HG03342 (cell line): ENCODE measurements at regions not wholly inside any gene's neighbourhood (a gene's known extent, or its start where the extent isn't known, plus 50 kb on each side); places are given as distances from the start of the nearest gene placed in this dataset.
A peak's percentile ranks its signal among the peaks of the same experiment; 100 is the strongest.
"Not testable (repeated sequence)": the region's sequence is repeated elsewhere in the genome, so short reads cannot be mapped to it uniquely, and the experiment has no call there.

ENCODE experiments used
- ATAC-seq: cut with Tn5 transposase; IDR thresholded peaks from one replicate; pipeline ENCODE4 v1.9.1; 2021; ENCODE audit warnings: mild to moderate bottlenecking, moderate library complexity; ENCODE audit not compliant: unreplicated experiment

DNA sequence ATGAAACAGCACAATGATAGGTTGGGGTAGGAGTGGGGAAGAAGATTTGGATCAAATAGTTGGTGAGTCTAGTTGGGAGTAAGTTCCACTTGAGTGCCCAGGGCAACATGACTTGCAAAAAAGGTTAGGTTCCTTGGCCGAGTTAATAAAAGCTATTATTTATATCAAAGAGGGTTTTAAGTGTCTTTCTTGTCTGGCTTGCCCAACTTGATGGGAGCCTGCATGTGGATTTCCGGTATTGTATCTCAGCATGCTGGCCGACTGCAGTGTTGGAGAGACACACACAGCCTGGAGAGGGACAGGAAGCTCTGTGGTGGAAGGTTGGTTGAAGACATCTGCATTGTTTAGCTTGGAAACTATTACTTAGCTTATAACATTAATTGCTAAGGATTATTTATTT, 449.5 kb upstream of the TBL1XR1 start:
- no peak for ATAC-seq

GRCh38 chr3:177647341-177647740, 450.1 kb upstream of the TBL1XR1 start:
- ATAC-seq: no peak

- ATAC-seq: no peak
Measured at GRCh38 chr3:177647876-177648275, 450.6 kb upstream of the TBL1XR1 start.

DNA sequence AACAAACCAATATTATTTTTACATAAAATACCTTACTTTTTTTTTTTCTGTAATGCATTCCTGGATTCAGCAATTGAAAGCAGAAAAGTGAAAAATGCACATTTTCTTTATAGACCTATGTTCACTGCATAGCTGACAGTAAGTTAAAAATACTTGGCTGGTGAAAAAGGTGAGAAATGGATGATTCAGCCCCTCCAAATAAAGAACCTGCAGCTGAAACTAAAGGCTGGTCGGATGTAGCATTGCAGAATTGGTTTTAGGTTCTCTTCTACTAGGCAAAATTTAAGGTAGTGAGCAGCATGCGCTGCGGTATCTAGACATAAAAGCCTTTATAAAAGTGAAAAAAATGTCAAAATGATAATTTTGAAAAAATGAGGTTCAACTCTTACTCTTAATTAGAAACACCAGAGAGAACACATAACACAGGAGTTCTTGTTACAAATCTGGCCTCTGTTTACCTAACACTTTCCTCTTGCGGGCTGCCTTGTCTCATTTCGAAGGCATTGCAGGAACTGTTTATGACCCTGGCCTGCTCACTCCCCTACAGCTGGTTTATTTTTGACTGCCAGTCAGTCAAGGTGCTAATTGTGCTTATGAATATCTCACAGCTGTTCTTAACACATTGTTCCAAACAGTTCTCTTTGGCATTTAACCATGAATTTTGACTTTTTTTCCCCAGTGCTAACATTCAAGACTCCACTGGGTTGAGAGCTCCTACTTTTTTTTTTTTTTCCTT, 455.4 kb upstream of the TBL1XR1 start:
- no peak for ATAC-seq

DNA sequence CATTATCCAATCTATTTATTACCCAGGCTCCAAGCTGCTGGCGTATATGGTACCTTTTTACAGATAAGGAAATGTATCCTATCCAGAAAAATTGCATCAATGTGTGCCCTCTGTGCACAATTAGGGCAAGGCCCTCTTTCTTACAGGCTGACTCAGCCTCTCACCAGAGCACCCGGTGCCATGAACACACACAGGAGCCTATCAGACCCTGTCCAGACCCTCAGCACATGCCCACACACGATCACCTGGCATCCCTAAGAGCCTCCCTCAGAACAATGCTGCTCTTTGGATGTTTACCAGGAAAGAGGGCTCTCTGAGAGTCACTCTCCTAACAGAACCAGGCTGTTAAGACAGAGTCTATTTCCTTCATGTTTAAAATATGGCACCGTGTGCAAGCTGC, 460.0 kb upstream of the TBL1XR1 start:
- no peak for ATAC-seq

DNA sequence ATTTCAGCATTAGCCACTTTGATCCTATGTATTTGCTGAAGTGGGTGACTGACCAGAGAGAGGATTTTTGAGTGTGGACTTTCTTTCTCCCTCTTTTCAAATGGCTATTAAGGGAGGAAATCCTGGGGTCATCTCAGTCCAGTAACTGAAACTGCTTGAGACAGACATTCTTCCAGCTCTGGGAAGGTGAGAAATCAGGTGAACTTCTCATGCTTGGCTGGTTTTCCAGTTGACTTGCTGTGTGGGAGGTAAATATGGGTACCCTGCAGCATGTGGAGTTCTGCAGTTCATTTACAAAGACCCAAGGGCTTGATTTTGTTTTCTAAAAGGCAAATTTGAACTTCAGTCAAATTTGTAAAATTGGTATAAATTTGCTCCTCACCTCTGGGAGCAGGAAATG, 461.1 kb upstream of the TBL1XR1 start:
- ATAC-seq: no peak

DNA sequence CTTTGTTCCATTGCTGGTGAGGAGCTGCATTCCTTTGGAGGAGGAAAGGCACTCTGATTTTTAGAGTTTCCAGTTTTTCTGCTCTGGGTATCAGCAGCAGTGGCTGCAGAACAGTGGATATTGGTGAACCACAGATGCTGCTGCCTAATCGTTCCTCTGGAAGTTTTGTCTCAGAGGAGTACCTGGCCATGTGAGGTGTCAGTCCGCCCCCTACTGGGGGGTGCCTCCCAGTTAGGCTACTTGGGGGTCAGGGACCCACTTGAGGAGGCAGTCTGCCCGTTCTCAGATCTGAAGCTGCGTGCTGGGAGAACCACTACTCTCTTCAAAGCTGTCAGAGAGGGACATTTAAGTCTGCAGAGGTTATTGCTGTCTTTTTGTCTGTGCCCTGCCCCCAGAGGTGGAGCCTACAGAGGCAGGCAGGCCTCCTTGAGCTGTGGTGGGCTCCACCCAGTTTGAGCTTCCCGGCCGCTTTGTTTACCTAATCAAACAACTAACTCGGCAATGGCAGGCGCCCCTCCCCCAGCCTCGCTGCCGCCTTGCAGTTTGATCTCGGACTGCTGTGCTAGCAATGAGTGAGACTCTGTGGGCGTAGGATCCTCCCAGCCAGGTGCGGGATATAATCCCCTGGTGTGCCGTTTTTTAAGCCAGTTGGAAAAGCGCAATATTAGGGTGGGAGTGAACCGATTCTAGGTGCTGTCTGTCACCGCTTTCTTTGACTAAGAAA, 467.3 kb upstream of the TBL1XR1 start:
- ATAC-seq: not testable (repeated sequence)

GRCh38 chr3:177665122-177665808, 468.0 kb upstream of the TBL1XR1 start:
- no peak for ATAC-seq

DNA sequence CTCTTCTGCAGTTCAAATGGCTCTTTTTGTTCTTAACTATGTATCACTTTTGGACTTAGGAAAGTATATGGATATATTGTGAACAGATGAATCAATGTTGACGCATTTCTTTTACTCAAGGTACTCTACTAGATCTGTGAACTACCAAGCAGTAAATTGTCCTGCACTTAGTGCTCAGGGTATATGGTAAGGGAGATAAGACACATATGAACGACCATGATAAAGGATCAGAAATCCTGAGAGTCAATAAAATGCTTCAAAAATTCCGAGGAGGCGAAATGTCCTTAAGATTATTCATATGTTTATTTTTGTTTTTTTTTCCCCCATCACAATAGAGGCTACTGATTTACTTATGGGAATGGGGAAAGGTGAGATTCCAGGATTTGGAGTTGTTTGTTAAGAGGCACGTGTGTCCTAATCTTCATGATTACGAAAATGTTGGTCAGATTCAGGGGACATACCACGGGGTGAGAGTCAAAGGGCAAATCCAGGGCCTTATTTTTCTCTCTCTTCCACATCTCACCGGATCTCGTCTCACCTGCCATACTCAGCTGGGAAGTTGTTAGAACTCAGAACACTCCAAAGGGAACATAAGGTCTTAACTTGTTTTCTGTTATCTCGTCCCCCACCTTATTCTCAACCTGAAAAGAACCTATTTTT, 475.1 kb upstream of the TBL1XR1 start:
- no peak for ATAC-seq

DNA sequence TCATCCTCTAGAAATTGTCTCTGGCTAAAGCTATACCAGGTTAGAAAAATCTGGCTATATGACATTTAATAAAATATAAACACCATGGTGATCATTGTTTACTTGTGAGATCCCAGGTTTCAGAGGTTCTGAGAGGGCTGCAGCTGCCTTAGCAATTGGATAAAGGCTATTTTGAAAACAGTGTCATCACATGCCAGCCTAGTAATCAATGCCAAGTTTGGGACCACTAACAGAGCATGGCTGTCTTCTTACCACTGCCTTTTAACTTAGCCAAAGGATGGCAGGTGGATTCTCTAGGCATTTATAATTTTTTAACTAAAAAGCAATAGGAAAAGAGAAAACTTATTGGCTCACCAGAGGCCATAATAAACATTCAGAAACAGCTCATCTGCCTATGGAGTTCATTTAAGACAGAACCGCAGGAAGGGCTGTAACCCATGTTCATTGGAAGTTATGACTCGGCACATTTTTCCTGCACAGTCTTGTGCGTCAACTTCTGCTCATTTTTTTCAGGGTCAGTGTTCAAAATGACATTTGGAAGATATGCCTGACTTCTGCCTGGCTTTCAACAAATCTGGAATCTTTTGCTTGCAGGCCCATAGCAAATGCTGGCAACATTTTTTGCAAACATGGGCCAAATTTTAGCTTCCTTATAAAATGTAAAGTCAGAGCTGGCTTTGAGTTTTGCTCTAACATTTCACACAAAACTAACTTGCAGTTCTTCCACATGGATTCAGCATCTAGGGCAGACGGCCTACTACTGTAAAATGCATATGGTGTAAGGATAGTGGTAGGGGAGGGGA, 476.0 kb upstream of the TBL1XR1 start:
- ATAC-seq: no peak

GRCh38 chr3:177674186-177674585, 476.9 kb upstream of the TBL1XR1 start:
- no peak for ATAC-seq

- no peak for ATAC-seq
Measured at GRCh38 chr3:177676148-177676547, 478.9 kb upstream of the TBL1XR1 start.

- no peak for ATAC-seq
Measured at GRCh38 chr3:177676947-177677587, 479.8 kb upstream of the TBL1XR1 start.

DNA sequence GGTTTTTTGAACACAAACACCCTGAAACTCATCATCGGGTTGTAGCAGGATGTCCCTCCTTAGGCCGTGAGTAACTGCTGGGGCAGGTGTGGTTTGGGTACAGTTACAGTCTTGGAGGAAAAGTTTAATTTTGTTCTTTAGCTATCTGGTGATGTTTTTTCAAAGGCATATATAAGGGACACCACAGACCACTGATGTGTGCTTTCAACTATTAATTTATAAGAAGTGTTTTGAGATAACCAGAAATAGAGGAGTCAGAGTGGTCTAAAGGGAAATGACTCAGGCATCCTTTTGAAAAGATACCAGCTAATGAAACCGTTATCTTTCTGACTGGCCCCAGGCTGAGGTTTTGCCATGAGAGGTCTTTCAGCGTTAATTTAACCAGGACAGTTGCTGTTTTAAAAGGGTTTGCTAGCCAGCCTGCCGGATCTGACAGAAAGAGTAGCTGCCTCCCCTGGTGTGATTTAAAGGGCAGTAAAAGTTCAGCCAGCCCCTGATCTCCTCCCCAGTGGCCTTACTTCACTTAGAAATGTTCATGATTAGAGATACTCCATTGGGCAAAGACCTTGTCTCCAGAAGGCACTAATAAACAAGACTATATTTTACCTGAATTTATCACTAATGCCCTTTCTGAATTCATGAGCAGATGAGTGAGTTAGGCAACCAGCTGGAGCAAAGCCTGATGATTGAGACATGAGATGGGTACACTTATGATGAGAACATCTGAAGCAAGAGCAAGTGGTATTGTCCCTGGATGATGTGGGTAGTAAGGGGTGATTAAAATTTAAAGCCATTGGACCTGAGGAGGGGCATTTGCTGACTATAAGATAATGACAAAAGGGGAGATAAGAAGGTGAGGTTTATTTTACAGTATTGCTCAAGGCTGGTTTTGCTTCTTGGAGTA, 482.5 kb upstream of the TBL1XR1 start:
- ATAC-seq: peak; percentile 64

DNA sequence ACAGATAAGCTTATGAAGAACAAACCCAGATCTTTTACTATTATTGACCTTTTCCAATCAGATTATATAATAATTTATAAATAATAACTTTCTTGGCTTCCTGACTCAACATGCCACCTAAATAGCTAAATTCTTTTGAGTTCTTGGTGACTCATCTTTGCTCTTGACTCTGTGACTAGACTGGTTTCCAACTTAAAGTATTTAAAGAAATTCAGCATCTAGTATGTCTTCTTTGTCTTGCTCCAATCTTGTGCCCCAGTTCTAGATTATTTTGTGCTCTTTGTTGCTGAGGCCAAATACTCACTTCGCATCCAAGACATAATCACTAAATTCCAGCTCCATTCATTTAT, 483.2 kb upstream of the TBL1XR1 start:
- ATAC-seq: no peak

DNA sequence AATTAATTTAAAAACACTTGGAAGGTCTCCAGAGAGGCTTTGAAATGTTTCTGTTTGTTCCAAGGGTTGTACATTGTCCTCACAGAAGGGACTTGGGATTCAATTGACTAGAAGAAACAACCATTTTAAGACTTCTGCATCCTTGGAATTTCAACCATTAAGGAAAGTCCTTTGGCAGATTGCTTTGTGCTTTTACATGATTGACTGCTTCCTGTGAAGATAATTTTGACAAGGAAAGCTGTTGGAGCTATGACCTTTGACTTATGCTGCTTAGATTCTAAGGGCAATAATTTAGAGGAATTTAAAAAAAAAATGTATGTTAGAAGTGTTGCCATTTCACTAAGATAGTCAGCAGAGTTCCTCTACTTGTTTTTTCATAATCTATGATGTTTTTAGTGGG, 483.9 kb upstream of the TBL1XR1 start:
- ATAC-seq: no peak

DNA sequence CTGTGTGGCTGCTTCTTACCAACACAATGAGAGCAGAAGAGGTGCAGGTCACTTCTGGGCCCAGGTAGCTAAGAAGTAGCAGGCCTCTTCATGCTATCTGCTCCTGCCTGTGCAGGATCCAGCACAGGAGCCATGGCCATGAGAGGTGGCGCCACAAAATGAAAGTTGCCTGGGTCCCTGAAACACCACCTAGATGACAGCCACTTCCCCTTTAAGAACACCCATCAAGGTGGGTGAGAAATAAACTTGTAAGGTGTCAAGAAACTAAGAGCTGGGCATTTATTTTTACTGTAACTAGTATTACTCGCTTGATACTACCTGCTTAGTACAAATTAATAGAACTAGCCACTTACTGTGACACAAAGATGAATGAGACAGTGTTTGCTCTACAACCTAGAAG, 484.6 kb upstream of the TBL1XR1 start:
- ATAC-seq: no peak

DNA sequence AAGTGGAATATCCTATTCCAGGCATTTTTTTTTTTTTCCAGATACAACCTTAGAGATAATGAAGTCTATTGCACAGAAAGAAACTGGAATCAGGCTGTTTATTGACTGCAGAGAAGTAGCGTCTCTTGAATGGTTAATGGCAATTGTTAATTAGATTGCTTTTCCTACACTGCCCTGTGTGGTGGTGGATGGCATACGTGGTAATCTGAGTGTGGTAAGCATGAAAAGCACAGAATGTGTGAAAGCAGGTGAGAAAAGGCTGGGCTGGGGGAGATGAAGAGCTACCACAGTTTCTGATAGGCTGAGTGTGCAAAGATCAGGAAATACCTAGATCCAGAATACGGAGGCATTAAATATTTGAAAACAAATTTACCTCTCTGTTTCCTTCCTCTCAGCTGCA, 486.3 kb upstream of the TBL1XR1 start:
- no peak for ATAC-seq

DNA sequence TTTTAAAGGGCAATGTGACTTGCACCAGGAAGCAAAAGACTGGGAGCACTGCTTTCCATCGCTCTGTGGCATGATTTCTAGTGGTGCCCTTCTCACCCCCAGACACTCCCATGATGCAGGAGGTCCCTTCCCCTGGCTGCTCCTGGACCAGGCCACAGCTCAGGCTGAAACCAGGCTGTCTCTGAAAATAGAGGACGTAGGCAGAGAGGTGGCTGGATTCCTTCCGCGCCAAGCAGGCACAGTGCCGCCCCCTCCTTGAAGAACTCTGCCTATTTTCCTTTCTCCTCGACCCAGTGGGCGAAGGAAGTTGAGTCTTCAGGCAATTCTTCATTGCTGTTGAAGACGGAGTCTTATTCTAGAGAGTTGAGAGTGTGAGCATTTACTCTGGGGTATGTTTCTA, 489.4 kb upstream of the TBL1XR1 start:
- no peak for ATAC-seq
